HEK293T (cell line): ENCODE measurements at regions not wholly inside any gene's neighbourhood (a gene's known extent, or its start where the extent isn't known, plus 50 kb on each side); places are given as distances from the start of the nearest gene placed in this dataset.

ENCODE experiments used
- ARNT ChIP-seq: fragments of 450-650 bp; IDR thresholded peaks from 2 replicates; pipeline ENCODE4 v1.6.1; 2017; ENCODE audit warnings: mild to moderate bottlenecking
- BHLHE40 ChIP-seq: fragments of 450-650 bp; IDR thresholded peaks from 2 replicates; pipeline ENCODE4 v1.6.1; 2016; ENCODE audit warnings: mild to moderate bottlenecking, moderate library complexity, borderline replicate concordance
- ELF4 ChIP-seq: fragments of 450-650 bp; IDR thresholded peaks from 2 replicates; pipeline ENCODE4 v1.6.1; 2017; ENCODE audit warnings: antibody characterized with exemption
- FOXA1 ChIP-seq: fragments of 450-650 bp; IDR thresholded peaks from 2 replicates; pipeline ENCODE4 v1.6.1; 2016; ENCODE audit warnings: mild to moderate bottlenecking
- FOXK2 ChIP-seq: fragments of 450-650 bp; IDR thresholded peaks from 2 replicates; pipeline ENCODE4 v1.6.1; 2016; ENCODE audit warnings: mild to moderate bottlenecking
- FOXM1 ChIP-seq: fragments of 450-650 bp; IDR thresholded peaks from 2 replicates; pipeline ENCODE4 v1.6.1; 2017; ENCODE audit warnings: mild to moderate bottlenecking, borderline replicate concordance
- HDGF ChIP-seq: fragments of 450-650 bp; IDR thresholded peaks from 2 replicates; pipeline ENCODE4 v1.6.1; 2017; ENCODE audit warnings: antibody characterized with exemption, borderline replicate concordance
- LEF1 ChIP-seq: fragments of 450-650 bp; IDR thresholded peaks from 2 replicates; pipeline ENCODE4 v1.6.1; 2017; ENCODE audit warnings: mild to moderate bottlenecking, borderline replicate concordance
- PKNOX1 ChIP-seq: fragments of 450-650 bp; IDR thresholded peaks from 2 replicates; pipeline ENCODE4 v1.6.1; 2016

GRCh38 chr12:114284041-114284440 lies 121.9 kb downstream of the TBX5 start:
- no peak for TF ChIP-seq BHLHE40
- TF ChIP-seq FOXM1: no peak
- TF ChIP-seq ARNT: no peak
- no peak for TF ChIP-seq PKNOX1
- no peak for TF ChIP-seq HDGF
- TF ChIP-seq LEF1: no peak
- no peak for TF ChIP-seq ELF4
- TF ChIP-seq FOXK2: no peak
- no peak for TF ChIP-seq FOXA1
